ENCODE measurements at regions not wholly inside any gene's neighbourhood (a gene's known extent, or its start where the extent isn't known, plus 50 kb on each side); places are given as distances from the start of the nearest gene placed in this dataset.
"Not testable (repeated sequence)": the region's sequence is repeated elsewhere in the genome, so short reads cannot be mapped to it uniquely, and the experiment has no call there.

DNA sequence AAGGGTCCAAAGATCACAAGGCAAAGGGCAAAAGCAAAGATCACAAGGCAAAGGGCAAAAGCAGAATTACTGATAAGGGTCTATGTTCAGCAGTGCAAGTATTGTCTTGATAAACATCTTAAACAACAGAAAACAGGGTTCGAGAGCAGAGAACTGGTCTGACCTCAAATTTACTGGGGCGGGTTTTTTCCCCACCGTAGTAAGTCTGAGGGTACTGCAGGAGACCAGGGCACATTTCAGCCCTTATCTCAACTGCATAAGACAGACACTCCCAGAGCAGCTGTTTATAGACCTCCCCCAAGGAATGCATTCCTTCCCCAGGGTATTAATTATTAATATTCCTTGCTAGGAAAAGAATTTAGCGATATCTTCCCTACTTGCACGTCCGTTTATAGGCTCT lies 61.3 kb downstream of the ZNF860 start:
- H3K27ac ChIP-seq; H3K36me3 ChIP-seq; ATAC-seq; H3K9me3 ChIP-seq; DNase-seq; intact Hi-C loops (cut with DNase I); H3K4me3 ChIP-seq; FAIRE-seq; H3K27me3 ChIP-seq: not testable (repeated sequence)
- peaks cover 15 to 22% (median 21%) of the 10 kb centered on the region in 3 donors for H3K4me1 ChIP-seq
- WGBS, 2 donors, result 87 to 88% methylated on average over 6 of the region's 6 CpGs

DNA sequence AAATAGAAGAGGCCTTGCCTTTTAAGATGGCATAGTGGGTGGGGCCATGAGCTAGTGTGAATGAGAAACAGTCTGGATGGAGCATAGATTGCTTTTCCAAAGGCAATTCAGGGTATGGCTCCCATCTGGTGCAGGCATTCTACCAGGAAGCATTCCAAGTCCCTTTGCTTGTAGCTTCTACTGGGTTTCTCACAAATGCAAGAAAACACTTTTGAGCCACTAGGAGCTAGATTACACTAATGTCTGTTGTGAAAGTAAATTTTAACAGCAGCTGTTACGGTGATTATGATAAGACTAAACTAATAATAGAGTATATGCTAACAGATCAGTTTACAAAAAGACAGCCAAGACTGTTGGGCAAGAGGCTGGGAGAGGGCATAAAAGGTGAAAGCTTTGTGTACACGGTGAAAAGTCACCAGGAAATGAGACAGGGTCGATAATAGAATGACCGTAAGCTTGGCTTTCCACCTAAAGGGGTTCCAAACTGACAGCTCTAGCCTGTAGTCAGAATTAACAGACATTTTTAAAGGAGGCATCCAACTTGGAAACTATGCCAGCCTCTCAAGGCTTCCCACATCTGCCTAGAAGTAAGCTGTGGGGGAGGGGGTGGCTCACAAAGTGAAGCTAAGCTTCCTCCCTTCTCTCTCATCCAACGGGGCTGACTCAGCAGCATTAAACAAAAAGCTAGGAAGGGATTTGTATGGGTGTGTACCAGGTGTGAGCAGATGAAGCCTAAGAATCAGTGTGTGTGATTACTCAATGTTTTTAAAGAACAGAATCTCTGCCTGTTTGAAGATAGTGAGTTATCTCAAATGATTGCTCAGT lies 61.1 kb upstream of the GPD1L start:
- ATAC-seq (peak; percentile 94 to 98 (median 97)), DNase-seq (peak in 4 of 6 donors; percentile 43 to 86 (median 78)), FAIRE-seq (no peak)
- H3K4me3 ChIP-seq, result no peak overlapping the region
- no peaks in the 10 kb centered on the region for H3K36me3 ChIP-seq
- 3 to 5% methylated on average over 5 of the region's 5 CpGs for WGBS, 2 donors
- TF ChIP-seq CTCF (IDR thresholded peaks at IDR 0.05), result no peak
- H3K27me3 ChIP-seq, result no peaks in the 10 kb centered on the region
- peaks cover 15 to 22% (median 21%) of the 10 kb centered on the region in 3 donors for H3K4me1 ChIP-seq
- no peaks in the 10 kb centered on the region for H3K9me3 ChIP-seq
- intact Hi-C loops (cut with DNase I), result no loop called here
- H3K27ac ChIP-seq, result peak overlapping the region in 3 of 4 donors; percentile 47 to 75 (median 71)

DNA sequence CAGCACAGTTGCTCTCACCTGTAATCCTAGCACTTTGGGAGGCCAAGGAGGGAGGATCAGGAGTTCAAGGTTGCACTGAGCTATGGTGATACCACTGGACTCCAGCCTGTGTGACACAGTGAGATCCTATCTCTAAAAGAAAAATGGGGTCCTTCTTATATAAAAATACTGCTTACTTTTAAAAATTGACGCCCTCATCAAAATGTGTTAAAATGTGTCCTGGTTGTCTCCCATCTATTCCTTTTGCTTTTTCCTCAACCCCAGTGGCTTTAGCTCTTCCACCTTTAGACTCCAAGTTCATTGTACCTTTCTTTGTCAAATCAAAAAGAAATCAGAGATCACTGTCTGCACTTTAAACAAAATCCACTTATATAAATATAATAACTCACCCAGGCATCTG lies 60.3 kb upstream of the GPD1L start:
- H3K4me1 ChIP-seq, result peaks cover 15 to 22% (median 21%) of the 10 kb centered on the region in 3 donors
- no peaks in the 10 kb centered on the region for H3K36me3 ChIP-seq
- no peaks in the 10 kb centered on the region for H3K9me3 ChIP-seq
- no peak overlapping the region for H3K4me3 ChIP-seq
- no peaks in the 10 kb centered on the region for H3K27me3 ChIP-seq
- TF ChIP-seq CTCF (IDR thresholded peaks at IDR 0.05), result no peak
- intact Hi-C loops (cut with DNase I), result no loop called here
- peak overlapping the region in 2 of 4 donors; percentile 71 to 75 for H3K27ac ChIP-seq
- FAIRE-seq, result no peak
- WGBS, 2 donors, result 98 to 100% methylated on average over 1 of the region's 1 CpG
- no peak for DNase-seq
- peak in 1 of 4 donors; percentile 3 for ATAC-seq

GRCh38 chr3:32048487-32049182 lies 57.8 kb upstream of the GPD1L start:
- FAIRE-seq, result no peak
- peaks cover 15 to 22% (median 21%) of the 10 kb centered on the region in 3 donors for H3K4me1 ChIP-seq
- DNase-seq, result no peak
- ATAC-seq, result no peak
- H3K4me3 ChIP-seq, result no peak overlapping the region
- H3K27ac ChIP-seq, result no peak overlapping the region
- intact Hi-C loops (cut with DNase I), result no loop called here
- TF ChIP-seq CTCF (IDR thresholded peaks at IDR 0.05), result no peak
- H3K27me3 ChIP-seq, result no peaks in the 10 kb centered on the region
- 94 to 96% methylated on average over 4 of the region's 4 CpGs for WGBS, 2 donors
- H3K9me3 ChIP-seq, result no peaks in the 10 kb centered on the region
- no peaks in the 10 kb centered on the region for H3K36me3 ChIP-seq

DNA sequence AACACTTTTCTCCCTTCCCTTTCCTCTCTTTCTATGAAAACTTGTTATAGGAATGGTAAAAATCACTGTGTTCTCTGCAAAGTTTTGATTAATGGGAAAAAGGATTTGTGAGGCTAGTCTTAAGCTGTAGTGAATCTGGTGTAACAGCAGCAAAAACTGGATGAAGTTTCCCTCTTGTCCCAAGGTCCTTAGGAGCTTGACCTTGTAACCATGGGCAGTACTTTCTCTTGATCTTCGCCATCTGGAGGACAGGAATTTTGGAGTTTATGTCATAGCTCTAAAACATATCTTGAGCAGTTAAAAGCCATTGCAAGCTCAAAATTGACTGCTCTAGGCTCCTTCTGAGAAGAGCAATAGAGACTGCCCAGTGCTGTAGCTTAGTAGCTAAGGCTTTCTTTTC lies 56.5 kb upstream of the GPD1L start:
- ATAC-seq (no peak), FAIRE-seq (no peak), DNase-seq (no peak)
- no peak for TF ChIP-seq CTCF (IDR thresholded peaks at IDR 0.05)
- no peaks in the 10 kb centered on the region for H3K36me3 ChIP-seq
- H3K27me3 ChIP-seq, result no peaks in the 10 kb centered on the region
- H3K27ac ChIP-seq, result no peak overlapping the region
- no peaks in the 10 kb centered on the region for H3K9me3 ChIP-seq
- 65 to 68% methylated on average over 1 of the region's 1 CpG for WGBS, 2 donors
- peaks cover 10 to 13% (median 12%) of the 10 kb centered on the region in 3 donors for H3K4me1 ChIP-seq
- H3K4me3 ChIP-seq, result no peak overlapping the region
- intact Hi-C loops (cut with DNase I), result no loop called here

- H3K4me1 ChIP-seq; FAIRE-seq; H3K9me3 ChIP-seq; intact Hi-C loops (cut with DNase I); DNase-seq; H3K36me3 ChIP-seq; ATAC-seq; H3K27me3 ChIP-seq; H3K27ac ChIP-seq; H3K4me3 ChIP-seq: not testable (repeated sequence)
- WGBS, 2 donors, result 42 to 59% methylated on average over 2 of the region's 2 CpGs
These were observed 54.2 kb upstream of the GPD1L start for GRCh38 chr3:32052230-32052629.

- H3K27ac ChIP-seq; H3K36me3 ChIP-seq; ATAC-seq; H3K4me1 ChIP-seq; H3K27me3 ChIP-seq; FAIRE-seq; intact Hi-C loops (cut with DNase I); DNase-seq; H3K4me3 ChIP-seq; H3K9me3 ChIP-seq: not testable (repeated sequence)
- WGBS, 2 donors, result 80 to 82% methylated on average over 5 of the region's 5 CpGs
These were observed 53.6 kb upstream of the GPD1L start for GRCh38 chr3:32052851-32053250.

Data from pancreas (tissue), 10 donors.